Osteocyte (in vitro differentiated cells): ENCODE measurements at regions not wholly inside any gene's neighbourhood (a gene's known extent, or its start where the extent isn't known, plus 50 kb on each side); places are given as distances from the start of the nearest gene placed in this dataset.

ENCODE experiments used
- DNase-seq: peaks from one replicate; pipeline ENCODE4 v3.0.0; 2021; ENCODE audit warnings: mixed read lengths; ENCODE audit not compliant: unreplicated experiment; ENCODE audit errors: extremely low spot score
- H3K27ac Mint-ChIP-seq: one replicate; pipeline ENCODE4 v1.8.0; 2021; ENCODE audit warnings: mild to moderate bottlenecking, mixed read lengths; ENCODE audit not compliant: unreplicated experiment
- H3K27me3 Mint-ChIP-seq: one replicate; pipeline ENCODE4 v1.8.0; 2021; ENCODE audit warnings: mixed read lengths; ENCODE audit not compliant: unreplicated experiment
- H3K36me3 Mint-ChIP-seq: one replicate; pipeline ENCODE4 v1.8.0; 2021; ENCODE audit warnings: mixed read lengths; ENCODE audit not compliant: unreplicated experiment
- H3K4me1 Mint-ChIP-seq: one replicate; pipeline ENCODE4 v1.8.0; 2021; ENCODE audit warnings: mixed read lengths; ENCODE audit not compliant: unreplicated experiment
- H3K4me3 Mint-ChIP-seq: one replicate; pipeline ENCODE4 v1.8.0; 2021; ENCODE audit warnings: mild to moderate bottlenecking, moderate library complexity, mixed read lengths; ENCODE audit not compliant: unreplicated experiment
- H3K9me3 Mint-ChIP-seq: one replicate; pipeline ENCODE4 v1.8.0; 2021; ENCODE audit warnings: mixed read lengths; ENCODE audit not compliant: unreplicated experiment
- TF ChIP-seq, protein P1 (sequence below): fragments of 200-600 bp; sonication (generic); IDR thresholded peaks from 2 replicates; pipeline ENCODE4 v1.5.0; 2021; ENCODE audit warnings: antibody characterized with exemption, mild to moderate bottlenecking, moderate library complexity

DNA sequence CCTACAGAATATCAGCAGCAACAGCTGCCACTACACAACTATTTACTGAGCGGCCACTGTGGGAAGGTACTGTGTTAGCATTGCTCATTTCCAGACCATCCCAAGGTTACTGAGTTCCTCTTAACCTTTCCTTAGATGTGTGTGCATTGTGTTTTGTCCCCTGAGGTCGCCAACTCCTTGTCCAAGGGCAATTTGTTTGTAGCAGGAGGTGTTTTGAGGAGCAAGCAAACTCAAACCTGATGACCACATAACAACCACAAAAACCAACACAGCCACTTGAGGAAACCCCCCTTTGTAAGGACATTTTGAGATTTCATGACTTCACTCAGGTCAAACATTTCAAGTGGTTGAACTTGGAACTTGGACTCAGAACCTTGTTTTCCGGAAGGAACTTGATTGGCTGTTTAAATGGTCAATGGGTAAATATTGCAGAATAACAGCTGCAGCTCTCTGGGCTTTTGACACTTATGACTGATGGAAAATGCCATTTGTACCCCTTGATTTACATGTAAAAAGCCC is 122.3 kb downstream of the MID1IP1 start:
- Mint-ChIP-seq H3K36me3 (no peaks in the 10 kb centered on the region), H3K27ac (no peak overlapping the region), H3K27me3 (no peaks in the 10 kb centered on the region), H3K4me3 (no peak overlapping the region), H3K4me1 (no peaks in the 10 kb centered on the region), H3K9me3 (peaks cover 11% of the 10 kb centered on the region)
- DNase-seq: no peak
- TF ChIP-seq, protein P1, sequence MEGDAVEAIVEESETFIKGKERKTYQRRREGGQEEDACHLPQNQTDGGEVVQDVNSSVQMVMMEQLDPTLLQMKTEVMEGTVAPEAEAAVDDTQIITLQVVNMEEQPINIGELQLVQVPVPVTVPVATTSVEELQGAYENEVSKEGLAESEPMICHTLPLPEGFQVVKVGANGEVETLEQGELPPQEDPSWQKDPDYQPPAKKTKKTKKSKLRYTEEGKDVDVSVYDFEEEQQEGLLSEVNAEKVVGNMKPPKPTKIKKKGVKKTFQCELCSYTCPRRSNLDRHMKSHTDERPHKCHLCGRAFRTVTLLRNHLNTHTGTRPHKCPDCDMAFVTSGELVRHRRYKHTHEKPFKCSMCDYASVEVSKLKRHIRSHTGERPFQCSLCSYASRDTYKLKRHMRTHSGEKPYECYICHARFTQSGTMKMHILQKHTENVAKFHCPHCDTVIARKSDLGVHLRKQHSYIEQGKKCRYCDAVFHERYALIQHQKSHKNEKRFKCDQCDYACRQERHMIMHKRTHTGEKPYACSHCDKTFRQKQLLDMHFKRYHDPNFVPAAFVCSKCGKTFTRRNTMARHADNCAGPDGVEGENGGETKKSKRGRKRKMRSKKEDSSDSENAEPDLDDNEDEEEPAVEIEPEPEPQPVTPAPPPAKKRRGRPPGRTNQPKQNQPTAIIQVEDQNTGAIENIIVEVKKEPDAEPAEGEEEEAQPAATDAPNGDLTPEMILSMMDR: no peak

DNA sequence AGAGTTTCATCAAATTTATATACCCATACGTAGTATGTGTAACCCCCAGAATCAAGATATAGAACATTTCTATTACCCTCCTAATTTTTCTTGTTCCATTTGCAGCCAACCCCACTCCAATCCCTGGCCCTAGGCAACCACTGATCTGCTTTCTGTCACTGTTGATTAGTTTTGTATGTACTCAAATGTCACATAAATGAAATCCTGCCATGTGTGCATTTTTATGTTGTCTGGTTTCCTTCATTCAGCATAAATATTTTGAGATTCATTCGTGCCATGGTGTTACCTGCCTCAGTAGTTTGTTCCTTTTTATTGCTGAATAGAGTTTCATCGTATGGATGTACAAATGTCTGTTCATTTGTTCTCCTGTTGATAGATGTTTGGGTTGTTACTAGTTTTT is 126.3 kb downstream of the MID1IP1 start:
- Mint-ChIP-seq H3K4me1 (no peaks in the 10 kb centered on the region), H3K9me3 (peaks cover 8% of the 10 kb centered on the region), H3K4me3 (no peak overlapping the region), H3K36me3 (no peaks in the 10 kb centered on the region), H3K27me3 (no peaks in the 10 kb centered on the region), H3K27ac (no peak overlapping the region)
- TF ChIP-seq, protein P1: no peak
- no peak for DNase-seq

DNA sequence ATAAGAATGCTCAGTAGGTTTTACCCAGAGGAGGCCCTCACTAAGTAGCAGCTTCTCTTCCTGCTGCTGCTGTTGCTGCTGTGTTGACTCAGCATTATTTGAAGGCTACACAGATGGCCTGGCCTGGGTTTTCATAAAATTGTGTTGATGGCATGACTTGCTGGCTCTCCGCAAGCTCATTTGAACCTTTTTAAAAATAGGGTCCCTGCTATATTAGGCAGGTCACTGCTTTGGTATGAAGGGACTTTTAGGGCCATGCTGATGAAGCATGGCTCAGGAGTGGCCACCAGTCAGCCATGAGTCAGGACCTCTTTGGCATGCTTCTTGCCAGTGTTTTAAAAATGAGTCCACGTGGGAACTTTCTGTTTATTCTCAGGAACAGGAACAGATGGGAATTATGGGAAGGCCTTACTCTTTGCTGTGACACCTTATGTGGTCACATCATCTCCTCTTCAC is 128.7 kb downstream of the MID1IP1 start:
- H3K27me3 Mint-ChIP-seq: no peaks in the 10 kb centered on the region
- H3K4me3 Mint-ChIP-seq: no peak overlapping the region

DNA sequence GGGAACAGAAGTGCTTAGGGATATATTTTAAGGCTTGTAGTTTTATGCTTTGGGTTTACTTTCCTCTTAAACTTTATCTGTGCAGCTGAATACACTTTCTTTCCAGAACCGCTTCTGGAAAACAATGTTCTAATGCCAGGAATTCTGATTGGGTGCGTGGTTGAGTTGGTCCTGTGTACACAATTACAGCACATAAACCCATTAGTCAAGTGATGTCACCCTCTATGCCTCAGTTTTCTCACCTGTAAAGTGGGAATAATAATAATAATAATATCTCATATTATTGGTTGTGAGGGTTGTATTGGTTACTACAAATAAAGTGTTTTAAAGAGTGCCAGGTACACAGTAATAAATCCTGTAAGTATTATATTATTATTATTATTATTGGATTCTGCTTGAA is 129.2 kb downstream of the MID1IP1 start:
- no peak for DNase-seq
- TF ChIP-seq, protein P1: no peak
- H3K9me3 Mint-ChIP-seq: peaks cover 8% of the 10 kb centered on the region
- no peak overlapping the region for H3K27ac Mint-ChIP-seq
- no peaks in the 10 kb centered on the region for H3K27me3 Mint-ChIP-seq
- no peaks in the 10 kb centered on the region for H3K4me1 Mint-ChIP-seq
- no peak overlapping the region for H3K4me3 Mint-ChIP-seq
- no peaks in the 10 kb centered on the region for H3K36me3 Mint-ChIP-seq

More for the DNA sequence above, 128.7 kb downstream of the MID1IP1 start:
- no peaks in the 10 kb centered on the region for H3K4me1 Mint-ChIP-seq
- no peaks in the 10 kb centered on the region for H3K36me3 Mint-ChIP-seq
- no peak for DNase-seq
- no peak overlapping the region for H3K27ac Mint-ChIP-seq
- peaks cover 8% of the 10 kb centered on the region for H3K9me3 Mint-ChIP-seq
- TF ChIP-seq, protein P1: no peak

DNA sequence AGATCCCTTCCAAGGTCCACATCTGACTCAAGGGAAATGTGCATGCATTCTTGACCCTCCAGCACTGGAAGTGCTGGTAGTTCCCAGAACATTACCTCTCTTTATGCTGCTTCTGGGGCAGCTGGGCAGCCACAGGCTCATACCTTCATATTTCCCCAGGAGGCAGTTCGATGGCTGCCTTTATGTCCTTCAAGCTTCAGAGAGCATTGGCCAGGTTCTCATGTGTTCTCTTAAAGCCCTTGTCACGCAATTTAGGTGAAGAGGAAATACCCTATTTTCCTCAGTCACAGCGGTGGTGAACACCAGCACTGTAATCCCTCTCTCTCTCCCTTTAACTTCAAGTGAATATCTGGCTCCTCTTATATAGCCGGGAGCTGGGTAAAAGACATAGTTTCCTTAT is 134.3 kb downstream of the MID1IP1 start:
- H3K9me3 Mint-ChIP-seq: peaks cover 3% of the 10 kb centered on the region
- no peaks in the 10 kb centered on the region for H3K36me3 Mint-ChIP-seq
- no peak overlapping the region for H3K4me3 Mint-ChIP-seq
- no peaks in the 10 kb centered on the region for H3K4me1 Mint-ChIP-seq
- no peak overlapping the region for H3K27ac Mint-ChIP-seq
- TF ChIP-seq, protein P1: no peak
- no peaks in the 10 kb centered on the region for H3K27me3 Mint-ChIP-seq
- DNase-seq: no peak
